T-helper 1 cell (primary cell): ENCODE measurements at regions not wholly inside any gene's neighbourhood (a gene's known extent, or its start where the extent isn't known, plus 50 kb on each side); places are given as distances from the start of the nearest gene placed in this dataset.

Experiments used
- DNase-seq, 5 donors: peaks; one replicate each; pipeline ENCODE4 v3.0.0-alpha.2; 2012 to 2020

GRCh38 chr12:91994208-91994797 is 151.3 kb downstream of the BTG1 start:
- no peak for DNase-seq

GRCh38 chr12:91993287-91994017 is 152.2 kb downstream of the BTG1 start:
- DNase-seq: no peak

- DNase-seq: peak in 1 of 5 donors; percentile 64
These were observed 154.1 kb downstream of the BTG1 start for GRCh38 chr12:91991399-91992187.

- DNase-seq: no peak
These were observed 155.1 kb downstream of the BTG1 start for GRCh38 chr12:91990525-91990924.

- DNase-seq: no peak
These were observed 156.5 kb downstream of the BTG1 start for GRCh38 chr12:91989143-91989542.

GRCh38 chr12:91988086-91988923 is 157.3 kb downstream of the BTG1 start:
- DNase-seq: no peak

GRCh38 chr12:91986084-91986483 is 159.6 kb downstream of the BTG1 start:
- DNase-seq: no peak

GRCh38 chr12:91985002-91985787 is 160.5 kb downstream of the BTG1 start:
- no peak for DNase-seq

GRCh38 chr12:91984556-91984955 is 161.1 kb downstream of the BTG1 start:
- DNase-seq: no peak

GRCh38 chr12:91983935-91984334 is 161.7 kb downstream of the BTG1 start:
- no peak for DNase-seq

- no peak for DNase-seq
These were observed 162.7 kb downstream of the BTG1 start for GRCh38 chr12:91982946-91983345.

- no peak for DNase-seq
These were observed 165.2 kb downstream of the BTG1 start for GRCh38 chr12:91980389-91980821.

GRCh38 chr12:91978143-91978542 is 167.5 kb downstream of the BTG1 start:
- peak in 4 of 5 donors; percentile 12 to 37 (median 22) for DNase-seq

- DNase-seq: no peak
These were observed 169.8 kb downstream of the BTG1 start for GRCh38 chr12:91975891-91976290.

- no peak for DNase-seq
These were observed 171.0 kb downstream of the BTG1 start for GRCh38 chr12:91974541-91975085.

GRCh38 chr12:91973813-91974212 is 171.8 kb downstream of the BTG1 start:
- DNase-seq: no peak

GRCh38 chr12:91972896-91973295 is 172.8 kb downstream of the BTG1 start:
- DNase-seq: no peak

GRCh38 chr12:91968777-91969171 is 176.9 kb downstream of the BTG1 start:
- no peak for DNase-seq

GRCh38 chr12:91968076-91968776 is 177.4 kb downstream of the BTG1 start:
- no peak for DNase-seq

GRCh38 chr12:91967590-91967989 is 178.1 kb downstream of the BTG1 start:
- no peak for DNase-seq

GRCh38 chr12:91965781-91966180 is 179.9 kb downstream of the BTG1 start:
- no peak for DNase-seq
